ENCODE measurements at regions not wholly inside any gene's neighbourhood (a gene's known extent, or its start where the extent isn't known, plus 50 kb on each side); places are given as distances from the start of the nearest gene placed in this dataset.

GRCh38 chr20:50429412-50429811 is 80.8 kb upstream of the PTPN1 start:
- H3K4me3 ChIP-seq = no peak overlapping the region
- 88% methylated on average over 3 of the region's 5 CpGs for WGBS (ENCODE audit: insufficient coverage, low coverage, low lambda C conversion rate, missing lambda C conversion rate)
- intact Hi-C loops (cut with DNase I) = no loop called here
- ATAC-seq (no peak), DNase-seq (no peak)
- H3K27me3 ChIP-seq = no peaks in the 10 kb centered on the region
- TF ChIP-seq CTCF (IDR thresholded peaks at IDR 0.05) = no peak
- TF ChIP-seq POLR2A (IDR thresholded peaks at IDR 0.05) = no peak
- no peak overlapping the region for H3K27ac ChIP-seq
- peaks cover 0 to 12% (median 3%) of the 10 kb centered on the region in 4 donors for H3K4me1 ChIP-seq
- no peaks in the 10 kb centered on the region for H3K36me3 ChIP-seq
- no peaks in the 10 kb centered on the region for H3K9me3 ChIP-seq

- Histone ChIP-seq H3K4me3 (no peak overlapping the region), H3K9me3 (no peaks in the 10 kb centered on the region), H3K27me3 (no peaks in the 10 kb centered on the region), H3K4me1 (peaks cover 0 to 12% (median 3%) of the 10 kb centered on the region in 4 donors), H3K36me3 (no peaks in the 10 kb centered on the region), H3K27ac (no peak overlapping the region)
- TF ChIP-seq CTCF (IDR thresholded peaks at IDR 0.05) (no peak), POLR2A (IDR thresholded peaks at IDR 0.05) (no peak)
- DNase-seq (no peak), ATAC-seq (no peak)
- intact Hi-C loops (cut with DNase I) = no loop called here
- 100% methylated on average over 3 of the region's 9 CpGs for WGBS (ENCODE audit: insufficient coverage, low coverage, low lambda C conversion rate, missing lambda C conversion rate)
Observed at GRCh38 chr20:50431066-50431450, 79.1 kb upstream of the PTPN1 start.

GRCh38 chr20:50433001-50433761 is 77.0 kb upstream of the PTPN1 start:
- Histone ChIP-seq H3K4me1 (no peaks in the 10 kb centered on the region), H3K27me3 (no peaks in the 10 kb centered on the region), H3K27ac (no peak overlapping the region), H3K36me3 (no peaks in the 10 kb centered on the region), H3K4me3 (no peak overlapping the region), H3K9me3 (no peaks in the 10 kb centered on the region)
- intact Hi-C loops (cut with DNase I) = no loop called here
- ATAC-seq (no peak), DNase-seq (no peak)
- 91% methylated on average over 3 of the region's 4 CpGs for WGBS (ENCODE audit: insufficient coverage, low coverage, low lambda C conversion rate, missing lambda C conversion rate)
- no peak for TF ChIP-seq POLR2A (IDR thresholded peaks at IDR 0.05)

- ATAC-seq (no peak), DNase-seq (no peak)
- H3K27me3 ChIP-seq = no peaks in the 10 kb centered on the region
- no peaks in the 10 kb centered on the region for H3K36me3 ChIP-seq
- no peaks in the 10 kb centered on the region for H3K4me1 ChIP-seq
- TF ChIP-seq POLR2A (IDR thresholded peaks at IDR 0.05) = no peak
- no peak for TF ChIP-seq CTCF (IDR thresholded peaks at IDR 0.05)
- WGBS (ENCODE audit: insufficient coverage, low coverage, low lambda C conversion rate, missing lambda C conversion rate) = 75% methylated on average over 1 of the region's 1 CpG
- no peak overlapping the region for H3K4me3 ChIP-seq
- no peaks in the 10 kb centered on the region for H3K9me3 ChIP-seq
- H3K27ac ChIP-seq = no peak overlapping the region
- intact Hi-C loops (cut with DNase I) = no loop called here
Observed at GRCh38 chr20:50434321-50434652, 75.9 kb upstream of the PTPN1 start.

- no peak for DNase-seq
- no peaks in the 10 kb centered on the region for H3K36me3 ChIP-seq
- no peaks in the 10 kb centered on the region for H3K27me3 ChIP-seq
- intact Hi-C loops (cut with DNase I) = no loop called here
- ATAC-seq = no peak
- WGBS (ENCODE audit: insufficient coverage, low coverage, low lambda C conversion rate, missing lambda C conversion rate) = 37% methylated on average over 6 of the region's 6 CpGs
- no peaks in the 10 kb centered on the region for H3K9me3 ChIP-seq
- no peak for TF ChIP-seq CTCF (IDR thresholded peaks at IDR 0.05)
- no peak for TF ChIP-seq POLR2A (IDR thresholded peaks at IDR 0.05)
- H3K4me3 ChIP-seq = no peak overlapping the region
- H3K27ac ChIP-seq = no peak overlapping the region
- no peaks in the 10 kb centered on the region for H3K4me1 ChIP-seq
Observed at GRCh38 chr20:50434653-50435396, 75.4 kb upstream of the PTPN1 start.

Data from right lobe of liver (tissue), 6 donors.